H9 (cell line): ENCODE measurements at regions not wholly inside any gene's neighbourhood (a gene's known extent, or its start where the extent isn't known, plus 50 kb on each side); places are given as distances from the start of the nearest gene placed in this dataset.

Source experiments
- DNase-seq: peaks from one replicate; pipeline ENCODE4 v3.0.0-alpha.2; 2017
- H2AFZ ChIP-seq: one replicate; pipeline ENCODE4 v1.6.1; 2013; ENCODE audit warnings: mild to moderate bottlenecking, low read length, control low read depth, moderate library complexity
- H2AK5ac ChIP-seq: 2 replicates; pipeline ENCODE4 v1.6.1; 2013; ENCODE audit warnings: low read length, control low read depth, mixed read lengths; ENCODE audit not compliant: insufficient read length
- H2BK120ac ChIP-seq: one replicate; pipeline ENCODE4 v1.6.1; 2013; ENCODE audit warnings: low read depth, mild to moderate bottlenecking, low read length, control low read depth, inconsistent platforms; ENCODE audit not compliant: poor library complexity, severe bottlenecking
- H2BK12ac ChIP-seq: 2 replicates; pipeline ENCODE4 v1.6.1; 2013; ENCODE audit warnings: low read length, control low read depth, mixed read lengths, low read depth; ENCODE audit not compliant: insufficient read length
- H2BK15ac ChIP-seq: 2 replicates; pipeline ENCODE4 v1.6.1; 2013; ENCODE audit warnings: low read depth, low read length, control low read depth
- H2BK20ac ChIP-seq: one replicate; pipeline ENCODE4 v1.6.1; 2013; ENCODE audit warnings: low read depth, mild to moderate bottlenecking, low read length, control low read depth, inconsistent platforms; ENCODE audit not compliant: poor library complexity, severe bottlenecking
- H2BK5ac ChIP-seq: 2 replicates; pipeline ENCODE4 v1.6.1; 2013; ENCODE audit warnings: low read length, control low read depth, mixed read lengths; ENCODE audit not compliant: insufficient read length
- H3K14ac ChIP-seq: 2 replicates; pipeline ENCODE4 v1.6.1; 2013; ENCODE audit warnings: low read length, control low read depth; ENCODE audit not compliant: insufficient read depth
- H3K18ac ChIP-seq: 2 replicates; pipeline ENCODE4 v1.6.1; 2013; ENCODE audit warnings: low read depth, mild to moderate bottlenecking, mixed read lengths, low read length, control low read depth; ENCODE audit not compliant: insufficient read length
- H3K23ac ChIP-seq: 2 replicates; pipeline ENCODE4 v1.6.1; 2013; ENCODE audit warnings: low read length, control low read depth, mixed read lengths, low read depth; ENCODE audit not compliant: insufficient read length
- H3K23me2 ChIP-seq: 2 replicates; pipeline ENCODE4 v1.6.1; 2013; ENCODE audit warnings: low read depth, mild to moderate bottlenecking, mixed read lengths, low read length, control low read depth; ENCODE audit not compliant: insufficient read length, poor library complexity, severe bottlenecking
- H3K27ac ChIP-seq: 2 replicates; pipeline ENCODE4 v1.5.1; 2013; ENCODE audit warnings: low read length, control low read depth, mixed read lengths, low read depth; ENCODE audit not compliant: insufficient read length
- H3K27me3 ChIP-seq: 2 replicates; pipeline ENCODE4 v1.6.1; 2013; ENCODE audit warnings: low read length, control low read depth, inconsistent platforms; ENCODE audit not compliant: insufficient read depth
- H3K4ac ChIP-seq: 2 replicates; pipeline ENCODE4 v1.6.1; 2013; ENCODE audit warnings: low read depth, mild to moderate bottlenecking, control low read depth, inconsistent platforms, low read length, moderate library complexity
- H3K4me1 ChIP-seq: 2 replicates; pipeline ENCODE4 v1.6.1; 2013; ENCODE audit warnings: low read length, control low read depth, inconsistent platforms; ENCODE audit not compliant: insufficient read depth
- H3K4me2 ChIP-seq: 2 replicates; pipeline ENCODE4 v1.6.1; 2013; ENCODE audit warnings: low read length, control low read depth, mixed read lengths; ENCODE audit not compliant: insufficient read length, insufficient read depth
- H3K56ac ChIP-seq: 2 replicates; pipeline ENCODE4 v1.6.1; 2013; ENCODE audit warnings: low read depth, mild to moderate bottlenecking, mixed read lengths, low read length, control low read depth; ENCODE audit not compliant: insufficient read length
- H3K79me1 ChIP-seq: 2 replicates; pipeline ENCODE4 v1.6.1; 2013; ENCODE audit warnings: low read depth, mild to moderate bottlenecking, moderate library complexity, low read length, control low read depth, inconsistent platforms; ENCODE audit not compliant: insufficient read depth, poor library complexity, severe bottlenecking
- H3K79me2 ChIP-seq: 2 replicates; pipeline ENCODE4 v1.6.1; 2013; ENCODE audit warnings: low read length, control low read depth, inconsistent platforms; ENCODE audit not compliant: insufficient read depth
- H3K9ac ChIP-seq: 2 replicates; pipeline ENCODE4 v1.6.1; 2013; ENCODE audit warnings: low read length, control low read depth, mixed read lengths; ENCODE audit not compliant: insufficient read length; ENCODE audit errors: extremely low read depth
- H3K9me3 ChIP-seq: one replicate; pipeline ENCODE4 v1.6.1; 2013; ENCODE audit warnings: low read depth, low read length, inconsistent platforms; ENCODE audit not compliant: control insufficient read depth
- H3T11ph ChIP-seq: one replicate; pipeline ENCODE4 v1.6.1; 2013; ENCODE audit warnings: mild to moderate bottlenecking, low read length, control low read depth, inconsistent platforms
- H4K20me1 ChIP-seq: one replicate; pipeline ENCODE4 v1.6.1; 2013; ENCODE audit not compliant: control insufficient read depth, insufficient read length, insufficient read depth
- H4K5ac ChIP-seq: 2 replicates; pipeline ENCODE4 v1.6.1; 2013; ENCODE audit warnings: low read depth, mild to moderate bottlenecking, mixed read lengths, low read length, control low read depth; ENCODE audit not compliant: insufficient read length
- H4K8ac ChIP-seq: replicated peaks from 2 replicates; pipeline ENCODE4 v1.6.1; 2013; ENCODE audit warnings: low read length, control low read depth, mixed read lengths, low read depth; ENCODE audit not compliant: insufficient read length
- H4K91ac ChIP-seq: 2 replicates; pipeline ENCODE4 v1.6.1; 2013; ENCODE audit warnings: low read depth, mild to moderate bottlenecking, moderate library complexity, mixed read lengths, low read length, control low read depth; ENCODE audit not compliant: insufficient read length
- H3K27ac Mint-ChIP-seq, 3 experiments: 2 replicates in 2 of 3; 3 replicates in 1 of 3; pipeline ENCODE4 v1.8.0; 2020 to 2021; ENCODE audit warnings: mixed read lengths in 3 of 3, mild to moderate bottlenecking in 1 of 3, moderate library complexity in 1 of 3
- H3K27me3 Mint-ChIP-seq: 2 replicates; pipeline ENCODE4 v1.8.0; 2021; ENCODE audit warnings: low read depth, mild to moderate bottlenecking, moderate library complexity, mixed read lengths
- H3K36me3 Mint-ChIP-seq, 3 experiments: 2 replicates in 2 of 3; 3 replicates in 1 of 3; pipeline ENCODE4 v1.8.0; 2020 to 2021; ENCODE audit warnings: low read depth in 3 of 3, mixed read lengths in 3 of 3; ENCODE audit not compliant: insufficient read depth in 1 of 3
- H3K4me1 Mint-ChIP-seq, 2 experiments: 2 replicates each; pipeline ENCODE4 v1.8.0; 2020; ENCODE audit warnings: mixed read lengths in 2 of 2
- H3K4me3 Mint-ChIP-seq, 2 experiments: 2 replicates in 1 of 2; 3 replicates in 1 of 2; pipeline ENCODE4 v1.8.0; 2020 to 2021; ENCODE audit warnings: mild to moderate bottlenecking in 2 of 2, mixed read lengths in 2 of 2, moderate library complexity in 1 of 2
- H3K9me3 Mint-ChIP-seq, 2 experiments: 2 replicates in 1 of 2; 3 replicates in 1 of 2; pipeline ENCODE4 v1.8.0; 2020; ENCODE audit warnings: mild to moderate bottlenecking in 2 of 2, mixed read lengths in 2 of 2, moderate library complexity in 1 of 2
- CTCF ChIP-seq: fragments of 200-600 bp; sonication (generic); conservative IDR thresholded peaks from 3 replicates; pipeline ENCODE4 v1.8.0; 2021; ENCODE audit warnings: antibody characterized with exemption, mild to moderate bottlenecking
- WGBS: extraction: QIAGEN DNeasy Blood & Tissue Kit; methylation state at CpG from one replicate; pipeline ENCODE4 v1.1.7; 2013; ENCODE audit warnings: missing lambda C conversion rate, low lambda C conversion rate, mixed read lengths; ENCODE audit not compliant: insufficient read length; ENCODE audit errors: extremely low coverage; 5-methylcytosine and 5-hydroxymethylcytosine counted together

- H3K4me2 ChIP-seq = no peak overlapping the region
- H2AK5ac ChIP-seq = no peak overlapping the region
- peaks cover 2 to 3% of the 10 kb centered on the region in 2 experiments; a peak in 2 of 5 replicates for H3K9me3 Mint-ChIP-seq
- H2BK12ac ChIP-seq = no peak overlapping the region
- H4K91ac ChIP-seq = no peak overlapping the region
- no peak overlapping the region for H3K18ac ChIP-seq
- no peak overlapping the region for H3T11ph ChIP-seq
- H3K9ac ChIP-seq = no peak overlapping the region
- no peak overlapping the region for H4K5ac ChIP-seq
- no peak overlapping the region for H2BK120ac ChIP-seq
- H4K20me1 ChIP-seq = no peaks in the 10 kb centered on the region
- no peaks in the 10 kb centered on the region for H3K4me1 Mint-ChIP-seq
- H3K27ac ChIP-seq = no peak overlapping the region
- H3K56ac ChIP-seq = no peak overlapping the region
- no peaks in the 10 kb centered on the region for H3K27me3 Mint-ChIP-seq
- no peak overlapping the region for H3K4me3 Mint-ChIP-seq
- H3K27ac Mint-ChIP-seq = no peak overlapping the region
- no peak overlapping the region for H3K23ac ChIP-seq
- no peak overlapping the region for H3K4ac ChIP-seq
- H3K79me1 ChIP-seq = no peaks in the 10 kb centered on the region
- TF ChIP-seq CTCF = no peak
- no peak for DNase-seq
- no peak overlapping the region for H2BK5ac ChIP-seq
- no peaks in the 10 kb centered on the region for H3K79me2 ChIP-seq
- H4K8ac ChIP-seq = no peak overlapping the region
- no CpG with 5 or more reads among the region's 7 CpGs for WGBS
- no peaks in the 10 kb centered on the region for H3K4me1 ChIP-seq
- H2BK15ac ChIP-seq = no peak overlapping the region
- H3K14ac ChIP-seq = no peak overlapping the region
- H3K9me3 ChIP-seq = no peaks in the 10 kb centered on the region
- no peaks in the 10 kb centered on the region for H3K23me2 ChIP-seq
- H3K27me3 ChIP-seq = no peaks in the 10 kb centered on the region
- no peak overlapping the region for H2AFZ ChIP-seq
- no peaks in the 10 kb centered on the region; a peak in 1 of 7 replicates for H3K36me3 Mint-ChIP-seq
- no peak overlapping the region for H2BK20ac ChIP-seq
Measured at GRCh38 chr6:103018426-103018825, 1624.9 kb downstream of the GRIK2 start.
